Hepatocyte (in vitro differentiated cells): ENCODE measurements at regions not wholly inside any gene's neighbourhood (a gene's known extent, or its start where the extent isn't known, plus 50 kb on each side); places are given as distances from the start of the nearest gene placed in this dataset.

Experiments used
- DNase-seq: peaks from one replicate; pipeline ENCODE4 v3.0.0-alpha.2; 2016; ENCODE audit warnings: low spot score
- H2AFZ ChIP-seq: fragments of 200-600 bp; sonication (generic); 2 replicates; pipeline ENCODE4 v1.6.0; 2016; ENCODE audit warnings: antibody characterized with exemption, mild to moderate bottlenecking
- H3K27ac ChIP-seq: fragments of 200-600 bp; sonication (generic); 2 replicates; pipeline ENCODE4 v1.5.1; 2016; ENCODE audit warnings: mild to moderate bottlenecking
- H3K27me3 ChIP-seq: fragments of 200-600 bp; sonication (generic); 2 replicates; pipeline ENCODE4 v1.6.1; 2016
- H3K36me3 ChIP-seq: fragments of 200-600 bp; sonication (generic); replicated peaks from 2 replicates; pipeline ENCODE4 v1.5.1; 2016; ENCODE audit warnings: low read depth; ENCODE audit not compliant: insufficient read depth
- H3K4me1 ChIP-seq: fragments of 200-600 bp; sonication (generic); 2 replicates; pipeline ENCODE4 v1.5.1; 2016; ENCODE audit warnings: mild to moderate bottlenecking, moderate library complexity; ENCODE audit not compliant: insufficient read depth
- H3K4me2 ChIP-seq: fragments of 200-600 bp; sonication (generic); 2 replicates; pipeline ENCODE4 v1.6.0; 2016
- H3K4me3 ChIP-seq: fragments of 200-600 bp; sonication (generic); 2 replicates; pipeline ENCODE4 v1.5.1; 2016; ENCODE audit warnings: mild to moderate bottlenecking
- H3K79me2 ChIP-seq: fragments of 200-600 bp; sonication (generic); 2 replicates; pipeline ENCODE4 v1.6.0; 2017; ENCODE audit warnings: mild to moderate bottlenecking
- H3K9me2 ChIP-seq: fragments of 200-600 bp; sonication (generic); replicated peaks from 2 replicates; pipeline ENCODE4 v1.6.0; 2017; ENCODE audit warnings: mild to moderate bottlenecking; ENCODE audit not compliant: insufficient read depth
- H3K9me3 ChIP-seq: fragments of 200-600 bp; sonication (generic); 2 replicates; pipeline ENCODE4 v1.5.1; 2016; ENCODE audit warnings: low read depth, mild to moderate bottlenecking
- H4K20me1 ChIP-seq: fragments of 200-600 bp; sonication (generic); 2 replicates; pipeline ENCODE4 v1.6.0; 2016; ENCODE audit warnings: mild to moderate bottlenecking; ENCODE audit not compliant: insufficient read depth, poor library complexity, severe bottlenecking
- EZH2 ChIP-seq: fragments of 200-600 bp; sonication (generic); IDR thresholded peaks from 2 replicates; pipeline ENCODE4 v1.6.1; 2016; ENCODE audit warnings: antibody characterized with exemption, mild to moderate bottlenecking, borderline replicate concordance
- EZH2phosphoT487 ChIP-seq: fragments of 200-600 bp; sonication (generic); IDR thresholded peaks from one replicate; pipeline ENCODE4 v1.6.1; 2018; ENCODE audit warnings: antibody characterized with exemption, mild to moderate bottlenecking, low read depth, moderate library complexity; ENCODE audit not compliant: unreplicated experiment, severe bottlenecking
- WGBS: methylation state at CpG from one replicate; pipeline ENCODE4 v1.1.6; 2016; ENCODE audit warnings: low lambda C conversion rate; ENCODE audit errors: missing lambda C conversion rate; 5-methylcytosine and 5-hydroxymethylcytosine counted together
- TF ChIP-seq, protein P1 (sequence below): fragments of 200-600 bp; sonication (generic); IDR thresholded peaks from 2 replicates; pipeline ENCODE4 v1.5.1; 2016; ENCODE audit warnings: antibody characterized with exemption, mild to moderate bottlenecking; ENCODE audit not compliant: poor library complexity

DNA sequence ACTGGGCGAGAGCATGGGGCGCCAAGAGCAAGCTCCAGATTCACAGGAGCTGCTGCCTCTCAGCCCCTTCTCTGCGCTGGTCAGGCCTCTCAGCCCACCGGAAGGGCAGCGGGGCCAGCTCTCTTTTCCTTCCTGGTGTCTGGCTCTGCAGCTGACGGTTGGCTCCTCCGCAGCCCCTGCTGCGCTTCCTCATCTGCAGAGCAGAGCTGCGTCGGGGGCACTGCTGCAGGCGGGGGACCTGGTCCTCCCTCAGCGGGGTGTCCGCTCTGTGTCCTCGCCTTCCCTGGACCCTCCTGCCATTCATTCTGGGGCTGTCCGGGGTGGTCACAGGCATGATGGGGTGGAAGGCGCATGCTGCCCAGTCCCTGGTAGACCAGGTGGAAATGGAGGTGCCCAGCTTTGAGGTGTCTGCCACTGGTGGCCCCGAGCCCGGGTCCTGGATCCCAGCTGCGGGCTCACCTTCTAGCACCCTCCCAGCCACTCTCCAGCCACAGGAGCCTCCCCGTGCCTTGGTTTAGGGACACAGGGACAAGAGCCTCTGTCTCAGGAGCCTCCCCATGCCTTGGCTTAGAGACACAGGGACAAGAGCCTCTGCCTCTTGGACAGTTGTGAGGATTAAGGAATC is 84.8 kb downstream of the IRF8 start:
- H3K9me3 ChIP-seq, result no peaks in the 10 kb centered on the region
- H3K36me3 ChIP-seq, result no peaks in the 10 kb centered on the region
- no peak for DNase-seq
- no peak overlapping the region for H3K4me2 ChIP-seq
- H4K20me1 ChIP-seq, result no peaks in the 10 kb centered on the region
- H3K9me2 ChIP-seq, result no peaks in the 10 kb centered on the region
- TF ChIP-seq, protein P1, sequence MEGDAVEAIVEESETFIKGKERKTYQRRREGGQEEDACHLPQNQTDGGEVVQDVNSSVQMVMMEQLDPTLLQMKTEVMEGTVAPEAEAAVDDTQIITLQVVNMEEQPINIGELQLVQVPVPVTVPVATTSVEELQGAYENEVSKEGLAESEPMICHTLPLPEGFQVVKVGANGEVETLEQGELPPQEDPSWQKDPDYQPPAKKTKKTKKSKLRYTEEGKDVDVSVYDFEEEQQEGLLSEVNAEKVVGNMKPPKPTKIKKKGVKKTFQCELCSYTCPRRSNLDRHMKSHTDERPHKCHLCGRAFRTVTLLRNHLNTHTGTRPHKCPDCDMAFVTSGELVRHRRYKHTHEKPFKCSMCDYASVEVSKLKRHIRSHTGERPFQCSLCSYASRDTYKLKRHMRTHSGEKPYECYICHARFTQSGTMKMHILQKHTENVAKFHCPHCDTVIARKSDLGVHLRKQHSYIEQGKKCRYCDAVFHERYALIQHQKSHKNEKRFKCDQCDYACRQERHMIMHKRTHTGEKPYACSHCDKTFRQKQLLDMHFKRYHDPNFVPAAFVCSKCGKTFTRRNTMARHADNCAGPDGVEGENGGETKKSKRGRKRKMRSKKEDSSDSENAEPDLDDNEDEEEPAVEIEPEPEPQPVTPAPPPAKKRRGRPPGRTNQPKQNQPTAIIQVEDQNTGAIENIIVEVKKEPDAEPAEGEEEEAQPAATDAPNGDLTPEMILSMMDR, result no peak
- no peak for TF ChIP-seq EZH2phosphoT487
- TF ChIP-seq EZH2, result no peak
- no peaks in the 10 kb centered on the region for H3K27me3 ChIP-seq
- H2AFZ ChIP-seq, result no peak overlapping the region
- H3K27ac ChIP-seq, result no peak overlapping the region
- 88% methylated on average over 20 of the region's 20 CpGs for WGBS
- H3K4me3 ChIP-seq, result no peak overlapping the region
- H3K79me2 ChIP-seq, result no peaks in the 10 kb centered on the region
- peaks cover 15% of the 10 kb centered on the region for H3K4me1 ChIP-seq

DNA sequence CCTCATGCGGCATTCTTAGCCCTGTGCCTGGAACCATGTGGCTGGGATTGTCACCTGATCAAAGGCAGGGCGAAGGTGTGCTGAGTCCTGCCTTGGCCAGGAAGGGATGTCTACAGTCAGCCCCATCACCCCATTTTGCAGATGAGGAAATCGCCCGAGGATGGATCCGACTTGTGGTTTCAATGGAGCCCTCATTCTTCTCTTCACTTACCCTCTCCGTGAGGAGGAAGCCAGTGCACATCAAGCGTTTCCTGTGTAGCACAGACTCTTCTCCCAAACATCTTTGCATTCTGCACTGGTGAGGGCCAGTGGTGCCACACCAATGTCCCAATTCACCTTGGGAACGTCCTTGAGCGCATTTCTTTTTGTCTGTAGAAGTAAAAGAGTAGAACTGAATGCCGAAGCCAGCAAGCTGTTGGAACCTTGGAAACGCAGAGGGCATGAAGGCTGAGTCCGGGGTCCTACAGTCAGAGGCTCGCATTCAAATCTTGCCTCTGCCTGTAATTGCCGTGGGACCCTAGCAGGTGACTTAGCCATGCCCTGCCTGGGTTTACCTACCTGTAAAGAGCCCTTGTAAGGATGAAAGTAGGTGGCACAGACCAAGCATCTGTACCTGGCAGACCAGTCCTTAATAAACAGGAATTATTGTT is 85.4 kb downstream of the IRF8 start:
- Histone ChIP-seq H3K36me3 (no peaks in the 10 kb centered on the region), H3K27ac (no peak overlapping the region), H3K9me2 (no peaks in the 10 kb centered on the region), H4K20me1 (no peaks in the 10 kb centered on the region), H3K4me3 (no peak overlapping the region), H3K4me1 (peaks cover 17% of the 10 kb centered on the region), H3K79me2 (no peaks in the 10 kb centered on the region), H2AFZ (no peak overlapping the region), H3K9me3 (no peaks in the 10 kb centered on the region), H3K4me2 (no peak overlapping the region), H3K27me3 (no peaks in the 10 kb centered on the region)
- TF ChIP-seq EZH2 (no peak), EZH2phosphoT487 (no peak)
- TF ChIP-seq, protein P1, result no peak
- WGBS, result 92% methylated on average over 14 of the region's 14 CpGs
- DNase-seq, result no peak

DNA sequence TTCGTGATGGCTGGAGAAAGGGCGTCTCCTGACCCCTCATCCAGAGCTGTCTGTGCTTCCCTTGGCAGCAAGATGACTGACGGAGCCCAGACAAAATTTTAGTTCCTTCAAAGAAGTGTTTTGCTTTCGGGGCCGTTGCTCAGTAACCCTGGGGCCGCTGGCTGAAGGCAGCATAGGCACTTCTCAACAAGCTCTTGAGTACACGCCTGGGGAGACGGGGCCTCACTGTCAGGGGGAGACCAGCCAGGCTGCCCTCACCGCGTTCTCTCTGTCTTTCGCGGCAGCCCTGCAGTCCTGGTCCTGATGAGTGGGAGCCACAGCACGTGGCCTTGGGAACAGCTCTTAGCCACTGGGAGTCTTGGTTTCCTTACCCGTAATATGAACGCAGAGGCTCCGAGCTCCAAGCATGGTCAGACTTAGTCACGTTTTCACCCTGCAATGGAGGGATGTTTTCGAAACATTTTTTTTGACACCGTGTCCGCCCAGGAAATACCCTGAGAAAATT is 86.0 kb downstream of the IRF8 start:
- DNase-seq, result peak; percentile 36
- 55% methylated on average over 20 of the region's 20 CpGs for WGBS
- H3K27me3 ChIP-seq, result no peaks in the 10 kb centered on the region
- H4K20me1 ChIP-seq, result no peaks in the 10 kb centered on the region
- H3K9me2 ChIP-seq, result no peaks in the 10 kb centered on the region
- H3K4me3 ChIP-seq, result no peak overlapping the region
- no peaks in the 10 kb centered on the region for H3K36me3 ChIP-seq
- H2AFZ ChIP-seq, result no peak overlapping the region
- peak overlapping the region; percentile 3 for H3K27ac ChIP-seq
- no peaks in the 10 kb centered on the region for H3K79me2 ChIP-seq
- peaks cover 18% of the 10 kb centered on the region for H3K4me1 ChIP-seq
- TF ChIP-seq EZH2 (no peak), EZH2phosphoT487 (no peak)
- TF ChIP-seq, protein P1, result no peak
- no peaks in the 10 kb centered on the region for H3K9me3 ChIP-seq
- peak overlapping the region; percentile 12 for H3K4me2 ChIP-seq
